ENCODE measurements at regions not wholly inside any gene's neighbourhood (a gene's known extent, or its start where the extent isn't known, plus 50 kb on each side); places are given as distances from the start of the nearest gene placed in this dataset.

DNA sequence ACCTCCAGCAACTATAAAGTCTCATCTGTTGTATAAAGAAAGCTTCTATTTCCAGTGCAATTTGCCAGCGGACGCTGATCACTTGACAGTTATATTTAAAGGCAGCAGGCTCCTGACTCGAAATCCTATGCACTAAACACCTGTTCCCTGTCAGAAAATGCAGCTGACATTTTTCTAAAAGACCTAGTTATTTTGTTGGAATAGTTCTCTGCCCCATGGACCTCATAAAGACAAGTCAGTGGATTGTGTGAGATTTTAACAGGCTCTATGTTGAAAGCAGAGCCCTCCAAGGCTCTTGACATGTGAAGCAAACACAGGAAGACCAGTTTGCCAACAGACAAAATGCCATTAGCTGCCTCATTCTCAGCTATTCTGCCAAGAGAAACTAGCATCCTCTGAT lies 304.7 kb upstream of the KLF12 start:
- TF ChIP-seq, protein P1, sequence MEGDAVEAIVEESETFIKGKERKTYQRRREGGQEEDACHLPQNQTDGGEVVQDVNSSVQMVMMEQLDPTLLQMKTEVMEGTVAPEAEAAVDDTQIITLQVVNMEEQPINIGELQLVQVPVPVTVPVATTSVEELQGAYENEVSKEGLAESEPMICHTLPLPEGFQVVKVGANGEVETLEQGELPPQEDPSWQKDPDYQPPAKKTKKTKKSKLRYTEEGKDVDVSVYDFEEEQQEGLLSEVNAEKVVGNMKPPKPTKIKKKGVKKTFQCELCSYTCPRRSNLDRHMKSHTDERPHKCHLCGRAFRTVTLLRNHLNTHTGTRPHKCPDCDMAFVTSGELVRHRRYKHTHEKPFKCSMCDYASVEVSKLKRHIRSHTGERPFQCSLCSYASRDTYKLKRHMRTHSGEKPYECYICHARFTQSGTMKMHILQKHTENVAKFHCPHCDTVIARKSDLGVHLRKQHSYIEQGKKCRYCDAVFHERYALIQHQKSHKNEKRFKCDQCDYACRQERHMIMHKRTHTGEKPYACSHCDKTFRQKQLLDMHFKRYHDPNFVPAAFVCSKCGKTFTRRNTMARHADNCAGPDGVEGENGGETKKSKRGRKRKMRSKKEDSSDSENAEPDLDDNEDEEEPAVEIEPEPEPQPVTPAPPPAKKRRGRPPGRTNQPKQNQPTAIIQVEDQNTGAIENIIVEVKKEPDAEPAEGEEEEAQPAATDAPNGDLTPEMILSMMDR (conservative IDR thresholded peaks at IDR 0.05; ENCODE audit: low read depth, low read length) = no peak
- TF ChIP-seq EZH2 (IDR thresholded peaks at IDR 0.05; ENCODE audit: borderline replicate concordance, low read depth, low read length, poor library complexity, severe bottlenecking) = no peak
